ENCODE measurements at regions not wholly inside any gene's neighbourhood (a gene's known extent, or its start where the extent isn't known, plus 50 kb on each side); places are given as distances from the start of the nearest gene placed in this dataset.
"Not testable (repeated sequence)": the region's sequence is repeated elsewhere in the genome, so short reads cannot be mapped to it uniquely, and the experiment has no call there.

- no peaks in the 10 kb centered on the region for H3K27me3 ChIP-seq
- TF ChIP-seq, protein P1, sequence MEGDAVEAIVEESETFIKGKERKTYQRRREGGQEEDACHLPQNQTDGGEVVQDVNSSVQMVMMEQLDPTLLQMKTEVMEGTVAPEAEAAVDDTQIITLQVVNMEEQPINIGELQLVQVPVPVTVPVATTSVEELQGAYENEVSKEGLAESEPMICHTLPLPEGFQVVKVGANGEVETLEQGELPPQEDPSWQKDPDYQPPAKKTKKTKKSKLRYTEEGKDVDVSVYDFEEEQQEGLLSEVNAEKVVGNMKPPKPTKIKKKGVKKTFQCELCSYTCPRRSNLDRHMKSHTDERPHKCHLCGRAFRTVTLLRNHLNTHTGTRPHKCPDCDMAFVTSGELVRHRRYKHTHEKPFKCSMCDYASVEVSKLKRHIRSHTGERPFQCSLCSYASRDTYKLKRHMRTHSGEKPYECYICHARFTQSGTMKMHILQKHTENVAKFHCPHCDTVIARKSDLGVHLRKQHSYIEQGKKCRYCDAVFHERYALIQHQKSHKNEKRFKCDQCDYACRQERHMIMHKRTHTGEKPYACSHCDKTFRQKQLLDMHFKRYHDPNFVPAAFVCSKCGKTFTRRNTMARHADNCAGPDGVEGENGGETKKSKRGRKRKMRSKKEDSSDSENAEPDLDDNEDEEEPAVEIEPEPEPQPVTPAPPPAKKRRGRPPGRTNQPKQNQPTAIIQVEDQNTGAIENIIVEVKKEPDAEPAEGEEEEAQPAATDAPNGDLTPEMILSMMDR (IDR thresholded peaks at IDR 0.05) = no peak
- H3K4me1 ChIP-seq (ENCODE audit: control insufficient read depth in 1 of 2, insufficient read depth in 1 of 2, low read depth in 1 of 2, low read length in 1 of 2) = no peaks in the 10 kb centered on the region
- no peak overlapping the region for H3K4me3 ChIP-seq (ENCODE audit: low read depth in 1 of 2, low read length in 1 of 2)
- no peaks in the 10 kb centered on the region for H3K9me3 ChIP-seq
- no peak overlapping the region for H3K27ac ChIP-seq
- H3K36me3 ChIP-seq = no peaks in the 10 kb centered on the region
Measured at GRCh38 chr5:17995997-17996396, 361.7 kb downstream of the TAF11L14 start.

DNA sequence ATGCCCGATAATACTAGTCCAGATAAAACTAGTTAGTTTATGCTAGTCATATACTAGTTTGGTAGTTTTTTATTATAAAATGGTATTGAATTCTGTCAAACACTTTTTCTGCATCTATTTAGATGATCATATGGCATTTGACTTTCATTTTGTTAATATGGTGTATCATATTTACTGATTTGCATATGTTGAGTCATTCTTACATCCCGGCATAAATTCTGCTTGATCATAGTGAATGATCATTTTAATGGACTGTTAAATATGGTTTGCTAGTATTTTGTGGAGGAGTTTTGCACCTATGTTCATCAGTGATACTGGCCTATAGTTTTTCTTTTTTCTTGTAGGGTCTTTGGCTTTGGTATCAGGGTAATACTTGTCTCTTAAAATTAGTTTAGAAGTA is 365.6 kb downstream of the TAF11L14 start:
- Histone ChIP-seq H3K9me3 (no peaks in the 10 kb centered on the region), H3K27me3 (no peaks in the 10 kb centered on the region), H3K27ac (no peak overlapping the region), H3K4me3 (ENCODE audit: low read depth in 1 of 2, low read length in 1 of 2) (no peak overlapping the region), H3K4me1 (ENCODE audit: control insufficient read depth in 1 of 2, insufficient read depth in 1 of 2, low read depth in 1 of 2, low read length in 1 of 2) (no peaks in the 10 kb centered on the region), H3K36me3 (no peaks in the 10 kb centered on the region)
- TF ChIP-seq, protein P1 (IDR thresholded peaks at IDR 0.05) = no peak

- Histone ChIP-seq H3K36me3 (no peaks in the 10 kb centered on the region), H3K9me3 (no peaks in the 10 kb centered on the region), H3K4me1 (ENCODE audit: control insufficient read depth in 1 of 2, insufficient read depth in 1 of 2, low read depth in 1 of 2, low read length in 1 of 2) (no peaks in the 10 kb centered on the region), H3K4me3 (ENCODE audit: low read depth in 1 of 2, low read length in 1 of 2) (no peak overlapping the region), H3K27ac (no peak overlapping the region), H3K27me3 (no peaks in the 10 kb centered on the region)
- TF ChIP-seq, protein P1 (IDR thresholded peaks at IDR 0.05) = no peak
Measured at GRCh38 chr5:18000744-18001143, 366.5 kb downstream of the TAF11L14 start.

GRCh38 chr5:18003312-18003711 is 369.1 kb downstream of the TAF11L14 start:
- Histone ChIP-seq H3K27me3 (no peaks in the 10 kb centered on the region), H3K4me1 (ENCODE audit: control insufficient read depth in 1 of 2, insufficient read depth in 1 of 2, low read depth in 1 of 2, low read length in 1 of 2) (no peaks in the 10 kb centered on the region), H3K9me3 (no peaks in the 10 kb centered on the region), H3K4me3 (ENCODE audit: low read depth in 1 of 2, low read length in 1 of 2) (no peak overlapping the region), H3K27ac (no peak overlapping the region), H3K36me3 (no peaks in the 10 kb centered on the region)
- TF ChIP-seq, protein P1 (IDR thresholded peaks at IDR 0.05) = no peak

- H3K4me3 ChIP-seq (ENCODE audit: low read depth in 1 of 2, low read length in 1 of 2) = no peak overlapping the region
- no peaks in the 10 kb centered on the region for H3K27me3 ChIP-seq
- TF ChIP-seq, protein P1 (IDR thresholded peaks at IDR 0.05) = no peak
- H3K27ac ChIP-seq = no peak overlapping the region
- no peaks in the 10 kb centered on the region for H3K36me3 ChIP-seq
- H3K4me1 ChIP-seq (ENCODE audit: control insufficient read depth in 1 of 2, insufficient read depth in 1 of 2, low read depth in 1 of 2, low read length in 1 of 2) = no peaks in the 10 kb centered on the region
- no peaks in the 10 kb centered on the region for H3K9me3 ChIP-seq
Measured at GRCh38 chr5:18003784-18004183, 369.5 kb downstream of the TAF11L14 start.

DNA sequence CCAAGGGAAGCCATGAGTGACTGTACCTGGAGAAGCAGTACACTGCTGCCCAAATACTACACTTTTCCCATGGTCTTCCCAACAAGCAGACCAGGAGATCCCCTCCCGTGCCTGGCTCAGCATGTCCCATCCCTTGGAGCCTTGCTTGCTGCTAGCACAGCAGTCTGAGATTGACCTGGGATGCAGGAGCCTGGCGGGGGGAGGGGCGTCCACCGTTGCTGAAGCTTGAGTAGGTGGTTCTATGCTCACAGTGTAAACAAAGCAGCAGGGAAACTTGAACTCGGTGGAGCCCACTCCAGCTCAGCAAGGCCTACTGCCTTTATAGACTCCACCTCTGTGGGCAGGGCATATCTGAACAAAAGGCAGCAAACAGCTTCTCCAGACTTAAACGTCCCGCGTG is 372.0 kb downstream of the TAF11L14 start:
- not testable (repeated sequence) for H3K27me3 ChIP-seq; H3K36me3 ChIP-seq; H3K27ac ChIP-seq; H3K4me1 ChIP-seq (ENCODE audit: control insufficient read depth in 1 of 2, insufficient read depth in 1 of 2, low read depth in 1 of 2, low read length in 1 of 2); H3K9me3 ChIP-seq; H3K4me3 ChIP-seq (ENCODE audit: low read depth in 1 of 2, low read length in 1 of 2)
